OCI-LY3 (cell line): ENCODE measurements at regions not wholly inside any gene's neighbourhood (a gene's known extent, or its start where the extent isn't known, plus 50 kb on each side); places are given as distances from the start of the nearest gene placed in this dataset.

Experiments used
- H2AFZ ChIP-seq: fragments of 200-600, 300-600 bp; shearing (Covaris generic); 2 replicates; pipeline ENCODE4 v1.6.0; 2014; ENCODE audit warnings: antibody characterized with exemption, low read depth, low read length
- H3K27ac ChIP-seq: fragments of 200-600, 300-600 bp; sonication (generic); 2 replicates; pipeline ENCODE4 v1.5.1; 2014; ENCODE audit warnings: mild to moderate bottlenecking, low read length, moderate library complexity, mixed read lengths
- H3K27me3 ChIP-seq: fragments of 200-600, 300-600 bp; sonication (generic); 2 replicates; pipeline ENCODE4 v1.6.1; 2014; ENCODE audit warnings: low read depth, low read length, mixed read lengths
- H3K36me3 ChIP-seq: fragments of 200-600, 300-600 bp; sonication (generic); replicated peaks from 2 replicates; pipeline ENCODE3; 2014; ENCODE audit warnings: low read depth, low read length, mixed read lengths
- H3K4me1 ChIP-seq: fragments of 300-600, 200-600 bp; sonication (generic); 2 replicates; pipeline ENCODE4 v1.6.1; 2014; ENCODE audit warnings: low read length, mixed read lengths
- H3K4me2 ChIP-seq: fragments of 200-600, 300-600 bp; sonication (generic); 2 replicates; pipeline ENCODE4 v1.6.1; 2014; ENCODE audit warnings: low read length, mixed read lengths
- H3K4me3 ChIP-seq: fragments of 300-600, 200-600 bp; sonication (generic); 2 replicates; pipeline ENCODE4 v1.5.1; 2014; ENCODE audit warnings: antibody characterized with exemption, mild to moderate bottlenecking, low read length, moderate library complexity
- H3K79me2 ChIP-seq: fragments of 300-600, 200-600 bp; shearing (Covaris generic); 2 replicates; pipeline ENCODE4 v1.6.1; 2014; ENCODE audit warnings: mild to moderate bottlenecking, low read length, mixed read lengths
- H3K9ac ChIP-seq: fragments of 300-600, 200-600 bp; shearing (Covaris generic); 2 replicates; pipeline ENCODE4 v1.6.0; 2014; ENCODE audit warnings: mild to moderate bottlenecking, low read length, moderate library complexity
- H3K9me3 ChIP-seq: fragments of 200-600, 300-600 bp; shearing (Covaris generic); 2 replicates; pipeline ENCODE4 v1.6.1; 2014; ENCODE audit warnings: low read length, mixed read lengths; ENCODE audit not compliant: insufficient read depth
- H4K20me1 ChIP-seq: fragments of 200-600, 300-600 bp; sonication (generic); 2 replicates; pipeline ENCODE4 v1.6.1; 2016; ENCODE audit warnings: low read length, mixed read lengths; ENCODE audit not compliant: insufficient read depth
- EZH2phosphoT487 ChIP-seq: fragments of 200-600 bp; shearing (Covaris generic); IDR thresholded peaks from 2 replicates; pipeline ENCODE4 v1.6.1; 2018; ENCODE audit warnings: antibody characterized with exemption, mixed run types, low read depth
- TF ChIP-seq, protein P1 (sequence below): fragments of 200-600, 300-600 bp; sonication (generic); IDR thresholded peaks from 2 replicates; pipeline ENCODE4 v1.5.1; 2014; ENCODE audit warnings: antibody characterized with exemption, low read length, low read depth

DNA sequence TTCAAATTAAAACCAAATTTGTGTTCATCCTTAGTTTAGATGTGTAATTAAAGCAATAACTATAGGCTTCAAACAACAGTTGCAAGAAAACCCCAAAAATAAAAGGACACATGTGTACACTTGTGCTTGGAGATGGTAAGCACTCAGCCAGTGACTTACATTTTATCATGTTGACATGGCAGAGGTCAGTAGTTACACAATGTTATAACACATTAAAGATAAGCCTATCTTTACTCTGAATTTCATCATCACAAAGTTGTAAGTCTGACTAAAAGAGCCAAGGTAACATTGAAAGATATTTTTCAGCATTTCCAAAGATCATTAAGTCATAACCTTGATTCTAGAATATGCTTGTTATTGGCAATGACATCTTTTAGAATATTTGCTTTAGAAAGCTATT, 98.5 kb upstream of the PNPLA4 start:
- H4K20me1 ChIP-seq = no peaks in the 10 kb centered on the region

DNA sequence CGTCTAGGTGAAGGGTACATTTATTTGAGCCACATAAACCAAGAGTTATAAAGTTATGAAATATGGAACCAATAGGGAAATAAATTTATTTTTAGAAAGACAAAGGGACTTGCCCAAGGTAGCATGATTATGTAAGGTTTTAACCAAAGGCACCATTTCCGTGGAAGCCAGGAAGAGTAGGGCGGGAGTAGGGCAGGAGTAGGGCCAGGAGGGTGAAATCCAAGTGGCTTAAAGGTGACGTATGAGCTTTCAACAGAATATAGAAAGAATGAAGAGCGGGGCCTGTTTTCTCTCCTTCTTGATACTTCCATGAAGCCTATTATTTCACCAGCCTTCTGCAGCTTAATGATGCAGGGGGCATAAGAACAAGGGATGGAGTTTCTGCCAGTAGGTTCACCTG, 91.7 kb upstream of the PNPLA4 start:
- Histone ChIP-seq H3K27ac (no peak overlapping the region), H3K36me3 (no peaks in the 10 kb centered on the region), H3K79me2 (no peaks in the 10 kb centered on the region), H3K9ac (no peak overlapping the region), H2AFZ (no peak overlapping the region), H3K4me1 (no peaks in the 10 kb centered on the region), H3K4me2 (no peak overlapping the region), H3K4me3 (no peak overlapping the region), H3K27me3 (no peaks in the 10 kb centered on the region), H4K20me1 (no peaks in the 10 kb centered on the region), H3K9me3 (no peaks in the 10 kb centered on the region)
- TF ChIP-seq, protein P1, sequence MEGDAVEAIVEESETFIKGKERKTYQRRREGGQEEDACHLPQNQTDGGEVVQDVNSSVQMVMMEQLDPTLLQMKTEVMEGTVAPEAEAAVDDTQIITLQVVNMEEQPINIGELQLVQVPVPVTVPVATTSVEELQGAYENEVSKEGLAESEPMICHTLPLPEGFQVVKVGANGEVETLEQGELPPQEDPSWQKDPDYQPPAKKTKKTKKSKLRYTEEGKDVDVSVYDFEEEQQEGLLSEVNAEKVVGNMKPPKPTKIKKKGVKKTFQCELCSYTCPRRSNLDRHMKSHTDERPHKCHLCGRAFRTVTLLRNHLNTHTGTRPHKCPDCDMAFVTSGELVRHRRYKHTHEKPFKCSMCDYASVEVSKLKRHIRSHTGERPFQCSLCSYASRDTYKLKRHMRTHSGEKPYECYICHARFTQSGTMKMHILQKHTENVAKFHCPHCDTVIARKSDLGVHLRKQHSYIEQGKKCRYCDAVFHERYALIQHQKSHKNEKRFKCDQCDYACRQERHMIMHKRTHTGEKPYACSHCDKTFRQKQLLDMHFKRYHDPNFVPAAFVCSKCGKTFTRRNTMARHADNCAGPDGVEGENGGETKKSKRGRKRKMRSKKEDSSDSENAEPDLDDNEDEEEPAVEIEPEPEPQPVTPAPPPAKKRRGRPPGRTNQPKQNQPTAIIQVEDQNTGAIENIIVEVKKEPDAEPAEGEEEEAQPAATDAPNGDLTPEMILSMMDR = no peak
- TF ChIP-seq EZH2phosphoT487 = no peak

More for the DNA sequence above, 98.5 kb upstream of the PNPLA4 start:
- no peak overlapping the region for H3K4me2 ChIP-seq
- H2AFZ ChIP-seq = no peak overlapping the region
- no peak for TF ChIP-seq EZH2phosphoT487
- TF ChIP-seq, protein P1 = no peak
- no peaks in the 10 kb centered on the region for H3K9me3 ChIP-seq
- no peak overlapping the region for H3K4me3 ChIP-seq
- no peak overlapping the region for H3K9ac ChIP-seq
- no peak overlapping the region for H3K27ac ChIP-seq
- H3K4me1 ChIP-seq = no peaks in the 10 kb centered on the region
- no peaks in the 10 kb centered on the region for H3K79me2 ChIP-seq
- no peaks in the 10 kb centered on the region for H3K27me3 ChIP-seq
- H3K36me3 ChIP-seq = no peaks in the 10 kb centered on the region

DNA sequence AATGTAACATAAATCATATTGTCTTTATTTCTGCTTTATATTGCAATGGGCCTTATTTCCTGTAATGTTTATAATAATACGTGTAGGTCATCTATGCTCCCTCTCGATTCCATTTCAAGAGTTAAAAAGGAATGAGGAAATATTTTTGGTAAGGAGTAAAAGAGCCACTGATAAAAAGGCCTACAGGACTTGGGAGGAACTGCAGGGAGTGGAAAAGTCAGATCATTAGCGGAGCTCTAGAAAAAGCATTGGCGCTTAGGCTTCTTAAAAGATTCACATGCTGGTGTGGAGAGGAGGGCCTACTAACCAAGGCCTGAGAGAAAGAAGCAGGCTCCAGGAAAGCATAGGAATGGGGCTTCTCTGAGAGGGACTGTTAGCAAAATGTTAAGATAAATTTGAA, 82.9 kb upstream of the PNPLA4 start:
- no peak overlapping the region for H3K4me2 ChIP-seq
- H3K27ac ChIP-seq = no peak overlapping the region
- no peaks in the 10 kb centered on the region for H3K27me3 ChIP-seq
- H3K9me3 ChIP-seq = no peaks in the 10 kb centered on the region
- H3K79me2 ChIP-seq = no peaks in the 10 kb centered on the region
- H2AFZ ChIP-seq = no peak overlapping the region
- TF ChIP-seq, protein P1 = no peak
- no peak for TF ChIP-seq EZH2phosphoT487
- no peaks in the 10 kb centered on the region for H3K36me3 ChIP-seq
- H3K9ac ChIP-seq = no peak overlapping the region
- H3K4me3 ChIP-seq = no peak overlapping the region
- H3K4me1 ChIP-seq = no peaks in the 10 kb centered on the region
- no peaks in the 10 kb centered on the region for H4K20me1 ChIP-seq

DNA sequence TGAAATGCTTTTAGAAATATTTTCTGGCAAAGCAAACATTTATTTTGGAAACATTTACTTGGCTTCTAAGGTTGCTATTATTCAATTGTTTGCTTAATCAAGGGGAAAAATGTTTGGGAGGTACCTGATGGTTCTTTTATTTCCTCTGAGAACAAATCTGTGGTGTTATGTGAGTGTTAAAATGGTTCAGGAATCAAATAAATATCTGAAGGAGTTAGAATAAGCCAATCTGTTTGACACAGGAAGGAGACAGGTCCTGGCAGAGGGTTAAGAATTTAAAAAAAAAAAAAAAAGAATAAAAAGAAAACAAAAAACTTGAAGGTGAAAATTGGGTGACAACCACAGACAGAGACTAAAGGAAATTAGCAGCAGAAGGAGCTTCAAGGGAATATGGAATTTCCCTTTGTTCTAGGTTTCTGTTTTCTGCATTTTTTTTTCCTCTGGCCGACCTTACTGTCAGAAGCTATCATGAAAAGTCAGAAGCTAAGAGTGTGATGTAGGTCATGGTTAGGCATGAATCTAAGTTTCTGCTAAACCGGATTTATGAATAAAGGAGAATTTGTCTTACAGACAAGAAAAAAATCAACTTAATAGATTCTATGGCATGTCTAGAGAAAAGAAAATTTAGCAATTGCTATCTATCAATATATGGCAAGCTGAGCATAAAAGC, 78.6 kb upstream of the PNPLA4 start:
- H3K27ac ChIP-seq = no peak overlapping the region

More for the DNA sequence above, 78.6 kb upstream of the PNPLA4 start:
- H3K4me2 ChIP-seq = no peak overlapping the region
- H3K79me2 ChIP-seq = no peaks in the 10 kb centered on the region
- no peak overlapping the region for H3K9ac ChIP-seq
- no peak for TF ChIP-seq EZH2phosphoT487
- TF ChIP-seq, protein P1 = no peak
- H3K4me1 ChIP-seq = no peaks in the 10 kb centered on the region
- no peaks in the 10 kb centered on the region for H3K27me3 ChIP-seq
- H3K36me3 ChIP-seq = no peaks in the 10 kb centered on the region
- no peaks in the 10 kb centered on the region for H4K20me1 ChIP-seq
- no peak overlapping the region for H3K4me3 ChIP-seq
- no peak overlapping the region for H2AFZ ChIP-seq
- H3K9me3 ChIP-seq = no peaks in the 10 kb centered on the region
